ENCODE measurements at regions not wholly inside any gene's neighbourhood (a gene's known extent, or its start where the extent isn't known, plus 50 kb on each side); places are given as distances from the start of the nearest gene placed in this dataset.

- TF ChIP-seq CTCF (IDR thresholded peaks at IDR 0.05) (no peak), POLR2A (IDR thresholded peaks at IDR 0.05) (no peak)
These were observed 231.0 kb downstream of the UQCRFS1 start for GRCh38 chr19:28981994-28982393.
